ENCODE measurements at regions not wholly inside any gene's neighbourhood (a gene's known extent, or its start where the extent isn't known, plus 50 kb on each side); places are given as distances from the start of the nearest gene placed in this dataset.

DNA sequence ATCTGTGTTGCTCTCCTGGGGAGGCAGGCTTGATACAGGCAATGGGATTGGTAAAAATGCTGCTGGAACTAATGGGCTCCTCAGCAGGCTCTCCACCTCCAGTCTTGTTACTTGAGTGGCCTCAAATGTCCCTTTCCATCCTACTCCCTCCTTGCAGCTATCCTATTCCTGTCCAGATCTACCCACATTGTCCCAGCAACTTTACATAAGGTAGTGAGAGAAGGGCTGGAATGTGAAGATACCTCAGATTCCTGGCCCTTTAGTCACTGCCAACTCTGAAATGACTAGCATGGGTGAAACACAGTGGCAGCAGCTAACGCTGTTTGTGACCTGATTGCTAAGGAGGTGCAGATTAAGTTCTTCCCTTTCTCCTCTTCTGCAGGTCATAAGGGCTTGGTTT, 210.1 kb upstream of the HS3ST4 start:
- no peak for TF ChIP-seq POLR2AphosphoS5 (IDR thresholded peaks at IDR 0.05; ENCODE audit: low read length)
- no peak for TF ChIP-seq SUPT20H (IDR thresholded peaks at IDR 0.05; ENCODE audit: borderline replicate concordance, control insufficient read depth, low read depth, low read length)
- no peak for TF ChIP-seq FOS (IDR thresholded peaks at IDR 0.05; ENCODE audit: borderline replicate concordance, extremely low read depth, insufficient read length)
- TF ChIP-seq, protein P1, sequence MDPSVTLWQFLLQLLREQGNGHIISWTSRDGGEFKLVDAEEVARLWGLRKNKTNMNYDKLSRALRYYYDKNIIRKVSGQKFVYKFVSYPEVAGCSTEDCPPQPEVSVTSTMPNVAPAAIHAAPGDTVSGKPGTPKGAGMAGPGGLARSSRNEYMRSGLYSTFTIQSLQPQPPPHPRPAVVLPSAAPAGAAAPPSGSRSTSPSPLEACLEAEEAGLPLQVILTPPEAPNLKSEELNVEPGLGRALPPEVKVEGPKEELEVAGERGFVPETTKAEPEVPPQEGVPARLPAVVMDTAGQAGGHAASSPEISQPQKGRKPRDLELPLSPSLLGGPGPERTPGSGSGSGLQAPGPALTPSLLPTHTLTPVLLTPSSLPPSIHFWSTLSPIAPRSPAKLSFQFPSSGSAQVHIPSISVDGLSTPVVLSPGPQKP (IDR thresholded peaks at IDR 0.05; ENCODE audit: low read depth, low read length): no peak
- TF ChIP-seq, protein P2, sequence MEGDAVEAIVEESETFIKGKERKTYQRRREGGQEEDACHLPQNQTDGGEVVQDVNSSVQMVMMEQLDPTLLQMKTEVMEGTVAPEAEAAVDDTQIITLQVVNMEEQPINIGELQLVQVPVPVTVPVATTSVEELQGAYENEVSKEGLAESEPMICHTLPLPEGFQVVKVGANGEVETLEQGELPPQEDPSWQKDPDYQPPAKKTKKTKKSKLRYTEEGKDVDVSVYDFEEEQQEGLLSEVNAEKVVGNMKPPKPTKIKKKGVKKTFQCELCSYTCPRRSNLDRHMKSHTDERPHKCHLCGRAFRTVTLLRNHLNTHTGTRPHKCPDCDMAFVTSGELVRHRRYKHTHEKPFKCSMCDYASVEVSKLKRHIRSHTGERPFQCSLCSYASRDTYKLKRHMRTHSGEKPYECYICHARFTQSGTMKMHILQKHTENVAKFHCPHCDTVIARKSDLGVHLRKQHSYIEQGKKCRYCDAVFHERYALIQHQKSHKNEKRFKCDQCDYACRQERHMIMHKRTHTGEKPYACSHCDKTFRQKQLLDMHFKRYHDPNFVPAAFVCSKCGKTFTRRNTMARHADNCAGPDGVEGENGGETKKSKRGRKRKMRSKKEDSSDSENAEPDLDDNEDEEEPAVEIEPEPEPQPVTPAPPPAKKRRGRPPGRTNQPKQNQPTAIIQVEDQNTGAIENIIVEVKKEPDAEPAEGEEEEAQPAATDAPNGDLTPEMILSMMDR (IDR thresholded peaks at IDR 0.05 in 2 of 3, conservative IDR thresholded peaks at IDR 0.05 in 1 of 3; ENCODE audit: control insufficient read depth in 2 of 3, extremely low read depth in 1 of 3, insufficient read depth in 1 of 3, low read depth in 3 of 3, low read length in 3 of 3): no peak
- TF ChIP-seq SP1 (IDR thresholded peaks at IDR 0.05; ENCODE audit: low read depth, low read length): no peak
- TF ChIP-seq, protein P3, sequence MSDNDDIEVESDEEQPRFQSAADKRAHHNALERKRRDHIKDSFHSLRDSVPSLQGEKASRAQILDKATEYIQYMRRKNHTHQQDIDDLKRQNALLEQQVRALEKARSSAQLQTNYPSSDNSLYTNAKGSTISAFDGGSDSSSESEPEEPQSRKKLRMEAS (IDR thresholded peaks at IDR 0.05; ENCODE audit: low read depth, low read length): no peak
- no peak for TF ChIP-seq ZBED1 (IDR thresholded peaks at IDR 0.05; ENCODE audit: borderline replicate concordance)
- no peak for TF ChIP-seq RFX5 (IDR thresholded peaks at IDR 0.05; ENCODE audit: low read depth, low read length)
- TF ChIP-seq EP300 (IDR thresholded peaks at IDR 0.05; ENCODE audit: borderline replicate concordance in 1 of 2, control insufficient read depth in 1 of 2, low read depth in 2 of 2, low read length in 2 of 2): no peak

Data from GM12878 (cell line).